B cell (primary cell): ENCODE measurements at regions not wholly inside any gene's neighbourhood (a gene's known extent, or its start where the extent isn't known, plus 50 kb on each side); places are given as distances from the start of the nearest gene placed in this dataset.

Experiments used
- CTCF ChIP-seq: fragments of 200-600 bp; IDR thresholded peaks from one replicate; pipeline ENCODE4 v1.8.0; 2022; ENCODE audit warnings: antibody characterized with exemption, mild to moderate bottlenecking
- EZH2 ChIP-seq: IDR thresholded peaks from 2 replicates; pipeline ENCODE4 v1.6.1; 2012; ENCODE audit warnings: borderline replicate concordance, low read depth, mild to moderate bottlenecking, moderate library complexity, low read length; ENCODE audit not compliant: insufficient read depth, poor library complexity, severe bottlenecking

GRCh38 chr10:61600399-61600798 is 62.3 kb upstream of the CABCOCO1 start:
- no peak for TF ChIP-seq CTCF
- TF ChIP-seq EZH2: no peak
